Activated CD4-positive, CD25-positive, alpha-beta regulatory T cell treated with anti-CD3 and anti-CD28 coated beads, Interleukin-2, amount 50 U/mL, for 72 hours (primary cell): ENCODE measurements at regions not wholly inside any gene's neighbourhood (a gene's known extent, or its start where the extent isn't known, plus 50 kb on each side); places are given as distances from the start of the nearest gene placed in this dataset.
"Not testable (repeated sequence)": the region's sequence is repeated elsewhere in the genome, so short reads cannot be mapped to it uniquely, and the experiment has no call there.

Experiments used
- DNase-seq: peaks from one replicate; pipeline ENCODE4 v3.0.0; 2021

DNA sequence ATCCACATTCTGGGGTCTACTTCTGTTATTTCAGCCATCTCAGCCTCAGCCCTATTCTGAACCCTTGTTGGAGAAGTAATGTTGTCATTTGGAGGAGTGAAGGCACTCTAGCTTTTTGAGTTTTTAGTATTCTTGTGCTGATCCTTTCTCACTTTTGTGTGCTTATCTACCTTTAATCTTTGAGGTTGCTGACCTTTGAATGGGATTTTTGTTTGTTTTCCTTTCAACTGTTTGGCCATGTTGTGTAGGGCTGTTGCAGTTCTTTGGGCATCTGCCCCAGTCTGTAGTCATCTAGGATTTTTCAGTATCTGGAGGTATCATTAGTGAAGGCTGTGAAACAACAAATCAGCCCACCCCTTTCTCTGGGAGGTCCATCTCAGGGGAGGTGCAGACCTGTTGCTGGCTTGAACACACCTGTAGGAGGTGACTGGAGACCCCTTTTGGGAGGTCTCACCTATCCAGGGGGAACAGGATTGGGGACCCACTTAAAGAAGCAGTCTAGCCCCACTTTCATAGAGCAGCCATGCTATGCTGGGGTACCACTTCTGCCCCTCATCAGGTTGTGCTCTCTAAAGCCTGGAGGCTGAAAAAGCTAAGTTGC, 1391.4 kb downstream of the UQCRFS1 start:
- DNase-seq: no peak

- DNase-seq: no peak
Measured at GRCh38 chr19:27815985-27816384, 1397.0 kb downstream of the UQCRFS1 start.

DNA sequence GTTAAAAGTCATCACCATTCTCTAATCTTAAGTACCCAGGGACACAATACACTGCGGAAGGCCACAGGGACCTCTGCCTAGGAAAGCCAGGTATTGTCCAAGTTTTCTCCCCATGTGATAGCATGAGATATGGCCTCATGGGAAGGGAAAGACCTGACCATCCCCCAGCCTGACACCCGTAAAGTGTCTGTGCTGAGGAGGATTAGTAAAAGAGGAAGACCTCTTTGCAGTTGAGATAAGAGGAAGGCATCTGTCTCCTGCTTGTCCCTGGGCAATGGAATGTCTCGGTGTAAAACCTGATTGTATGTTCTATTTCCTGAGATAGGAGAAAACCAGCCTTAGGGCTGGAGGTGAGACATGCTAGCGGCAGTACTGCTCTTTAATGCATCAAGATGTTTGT, 1398.1 kb downstream of the UQCRFS1 start:
- not testable (repeated sequence) for DNase-seq

GRCh38 chr19:27814274-27814673, 1398.7 kb downstream of the UQCRFS1 start:
- DNase-seq: not testable (repeated sequence)

GRCh38 chr19:27806471-27807070, 1406.4 kb downstream of the UQCRFS1 start:
- no peak for DNase-seq

- no peak for DNase-seq
Measured at GRCh38 chr19:27805848-27806247, 1407.1 kb downstream of the UQCRFS1 start.

DNA sequence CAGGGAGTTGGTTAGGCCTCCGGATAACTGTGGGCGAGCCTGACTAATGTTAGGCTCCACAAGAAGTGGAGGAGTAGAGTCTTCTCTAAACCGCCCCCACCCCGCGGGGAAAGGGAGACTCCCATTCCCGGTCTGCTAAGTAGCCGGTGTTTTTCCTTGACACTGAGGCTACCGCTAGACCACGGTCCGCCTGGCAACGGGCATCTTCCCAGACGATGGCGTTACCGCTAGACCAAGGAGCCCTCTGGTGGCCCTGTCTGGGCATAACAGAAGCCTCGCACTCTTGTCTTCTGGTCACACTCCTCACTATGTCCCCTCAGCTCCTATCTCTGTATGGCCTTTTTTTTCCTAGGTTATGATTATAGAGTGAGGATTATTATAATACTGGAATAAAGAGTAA, 1410.7 kb downstream of the UQCRFS1 start:
- not testable (repeated sequence) for DNase-seq

DNA sequence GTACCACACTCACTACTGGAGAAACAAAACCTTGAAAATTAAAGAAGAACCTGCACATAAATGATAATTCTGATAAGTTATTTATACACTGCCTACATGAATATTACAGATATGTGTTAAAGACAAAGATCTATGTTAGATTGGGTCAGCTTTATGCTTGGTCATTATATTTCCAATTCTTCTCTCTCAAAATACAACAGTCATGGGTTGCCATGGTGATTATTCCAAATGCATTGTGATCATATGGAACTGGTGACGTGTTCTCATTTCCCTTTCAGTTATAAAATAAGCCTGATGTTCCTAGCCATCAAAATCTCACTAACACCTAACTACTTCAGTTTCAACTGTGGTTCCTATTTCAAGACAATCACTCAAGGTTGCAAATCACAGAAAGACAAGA, 1416.4 kb downstream of the UQCRFS1 start:
- DNase-seq: no peak

GRCh38 chr19:27796073-27796472, 1416.9 kb downstream of the UQCRFS1 start:
- no peak for DNase-seq

DNA sequence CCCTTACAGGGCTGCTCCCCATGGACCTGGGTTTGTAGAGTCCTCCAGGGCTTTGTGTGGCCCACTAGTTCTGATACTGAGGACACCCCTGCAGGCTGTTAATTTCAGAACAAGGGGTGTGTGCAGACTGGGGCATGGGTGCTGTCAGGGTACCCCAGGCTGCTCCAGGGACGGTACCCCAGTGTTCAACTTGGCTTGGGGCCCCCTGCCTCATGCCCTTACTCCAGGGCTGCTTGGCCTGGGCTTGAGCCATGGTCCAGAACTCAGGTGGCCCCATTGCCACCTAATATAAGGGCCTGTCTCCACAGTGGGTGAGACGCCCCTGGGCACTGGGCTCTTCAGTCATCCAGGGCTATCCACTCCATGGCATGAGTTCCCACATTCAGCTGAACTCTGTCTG, 1417.6 kb downstream of the UQCRFS1 start:
- no peak for DNase-seq

DNA sequence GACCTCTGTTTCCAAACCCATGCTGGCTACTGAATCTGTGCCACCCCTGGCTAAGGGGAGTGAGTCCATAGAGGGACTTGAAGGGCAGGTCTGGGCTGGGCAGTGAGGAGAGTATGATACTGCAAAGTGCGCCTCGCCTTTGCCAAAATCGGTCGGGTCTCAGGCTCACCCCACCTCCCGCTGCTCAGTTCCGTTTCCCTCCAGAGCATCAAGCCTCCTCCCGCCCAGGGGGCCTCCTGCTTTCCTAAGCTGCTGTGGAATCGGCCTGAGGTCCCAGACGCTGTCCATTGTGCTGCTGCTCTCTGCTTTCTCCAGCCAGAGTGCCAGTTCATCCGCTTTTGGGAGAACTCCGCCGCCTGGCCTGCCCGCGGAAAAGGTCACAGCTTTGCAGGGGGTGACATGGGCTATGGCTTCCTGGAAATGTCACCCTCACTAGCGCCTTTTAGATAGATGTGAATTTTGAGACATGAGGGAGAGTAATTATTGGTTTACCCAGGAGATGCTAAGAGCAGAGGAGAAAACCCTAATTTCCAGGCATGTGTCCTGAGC, 1418.4 kb downstream of the UQCRFS1 start:
- no peak for DNase-seq

DNA sequence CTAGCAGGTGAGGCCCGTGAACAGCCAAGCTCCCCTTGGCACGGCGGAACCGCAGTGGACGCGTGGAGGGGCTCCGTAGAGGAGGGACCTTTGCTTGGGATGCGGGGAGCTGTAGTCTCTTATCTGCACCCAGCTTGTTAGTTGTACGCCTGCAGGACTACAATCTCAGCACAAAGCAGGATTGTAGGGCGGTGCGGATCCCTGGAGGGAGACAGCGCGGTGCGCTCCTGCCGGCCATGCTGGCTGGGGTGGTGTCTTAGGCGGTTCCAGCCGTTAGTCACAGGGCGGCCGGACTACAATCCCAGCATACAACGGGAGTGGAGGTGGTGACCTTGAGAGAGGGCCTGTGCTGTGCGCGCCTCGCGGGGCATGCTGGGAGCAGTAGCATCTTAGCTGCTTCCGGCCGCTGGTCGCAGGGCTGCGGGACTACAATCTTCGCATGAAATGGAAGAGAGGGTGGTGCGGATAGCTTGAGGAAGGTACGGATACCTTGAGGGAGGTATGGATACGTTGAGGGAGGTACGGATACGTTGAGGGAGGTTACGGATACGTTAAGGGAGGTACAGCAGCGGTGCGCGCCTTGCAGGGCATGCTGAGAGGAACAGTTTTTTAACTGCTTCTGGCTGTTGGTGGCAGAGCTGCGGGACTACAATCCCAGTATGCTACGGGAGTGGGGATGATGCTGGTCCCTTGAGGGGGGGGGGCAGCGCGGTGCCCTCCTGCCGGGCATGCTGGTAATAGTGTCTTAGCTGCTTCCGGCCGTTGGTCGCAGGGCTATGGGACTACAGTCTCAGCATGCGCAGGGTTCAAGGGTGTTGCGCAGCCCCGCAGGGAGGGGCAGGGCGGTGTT, 1419.1 kb downstream of the UQCRFS1 start:
- peak; percentile 86 for DNase-seq

GRCh38 chr19:27793128-27793643, 1419.8 kb downstream of the UQCRFS1 start:
- peak; percentile 69 for DNase-seq

GRCh38 chr19:27792576-27793127, 1420.3 kb downstream of the UQCRFS1 start:
- no peak for DNase-seq

DNA sequence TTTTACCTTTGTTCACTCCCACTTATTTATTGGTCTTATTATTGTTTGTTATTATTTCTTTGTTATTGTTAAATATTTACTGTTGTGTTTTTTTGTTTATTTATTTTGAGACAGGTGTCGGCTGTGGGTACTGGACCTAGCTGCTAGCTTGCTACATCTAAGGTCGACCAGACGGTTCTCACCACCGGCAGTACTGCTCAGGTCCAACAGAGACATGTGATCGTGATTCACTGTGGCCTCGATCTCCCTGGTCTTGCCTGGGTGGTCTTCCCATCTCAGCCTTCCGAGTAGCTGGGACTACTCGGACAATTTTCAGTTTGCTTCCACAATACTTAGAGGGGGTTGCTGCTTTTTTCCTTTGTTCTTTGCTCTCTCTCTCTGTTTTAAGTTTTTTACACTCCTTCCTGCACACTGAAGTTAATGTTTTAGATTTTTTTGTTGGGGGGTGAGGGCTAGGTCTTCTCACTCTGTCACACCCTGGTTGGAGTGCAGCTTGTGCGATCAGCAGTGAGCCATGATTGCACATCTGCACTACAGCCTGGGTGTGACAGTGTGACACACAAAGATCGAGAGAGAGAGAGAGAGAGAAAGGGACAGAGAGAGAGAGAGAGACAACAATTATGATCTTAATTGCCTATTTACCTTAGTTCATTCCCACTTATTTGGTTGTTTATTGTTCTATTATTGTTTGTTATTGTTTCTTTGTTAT, 1432.4 kb downstream of the UQCRFS1 start:
- DNase-seq: no peak

DNA sequence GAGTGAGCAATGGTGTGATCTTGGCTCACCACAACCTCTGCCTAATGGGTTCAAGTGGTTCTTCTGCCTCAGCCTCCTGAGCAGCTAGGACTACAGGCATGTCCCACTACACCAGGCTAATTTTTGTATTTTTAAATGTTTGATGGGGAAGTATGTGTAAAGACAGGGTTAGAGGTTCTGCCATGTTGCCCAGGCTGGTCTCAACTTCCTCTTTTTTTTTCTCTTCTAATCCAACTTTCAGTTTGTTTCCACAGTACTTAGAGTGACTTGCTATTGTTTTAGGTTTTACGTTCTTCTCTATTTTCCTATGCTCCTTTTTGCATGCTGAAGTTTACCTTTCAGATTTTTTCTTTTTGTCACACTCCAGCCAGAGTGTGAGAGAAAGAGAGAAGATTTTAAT, 1433.0 kb downstream of the UQCRFS1 start:
- no peak for DNase-seq

DNA sequence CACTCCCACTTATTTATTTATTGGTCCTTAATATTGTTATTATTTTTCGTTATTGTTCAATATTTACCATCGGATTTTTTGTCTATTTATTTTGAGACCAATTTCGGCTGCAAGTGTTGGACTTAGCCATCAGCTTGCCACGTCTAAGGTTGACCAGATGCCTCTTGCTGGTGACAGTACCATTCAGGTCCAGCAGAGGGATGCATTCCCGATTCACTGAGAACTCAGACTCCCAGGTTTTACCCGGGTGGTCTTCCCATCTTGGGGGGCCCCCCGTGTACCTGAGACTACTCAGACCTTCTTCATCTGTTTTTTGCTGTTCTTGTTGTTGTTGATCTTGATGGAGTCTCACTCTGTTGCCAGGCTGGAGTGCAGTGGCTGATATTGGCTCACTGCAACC, 1435.2 kb downstream of the UQCRFS1 start:
- no peak for DNase-seq

DNA sequence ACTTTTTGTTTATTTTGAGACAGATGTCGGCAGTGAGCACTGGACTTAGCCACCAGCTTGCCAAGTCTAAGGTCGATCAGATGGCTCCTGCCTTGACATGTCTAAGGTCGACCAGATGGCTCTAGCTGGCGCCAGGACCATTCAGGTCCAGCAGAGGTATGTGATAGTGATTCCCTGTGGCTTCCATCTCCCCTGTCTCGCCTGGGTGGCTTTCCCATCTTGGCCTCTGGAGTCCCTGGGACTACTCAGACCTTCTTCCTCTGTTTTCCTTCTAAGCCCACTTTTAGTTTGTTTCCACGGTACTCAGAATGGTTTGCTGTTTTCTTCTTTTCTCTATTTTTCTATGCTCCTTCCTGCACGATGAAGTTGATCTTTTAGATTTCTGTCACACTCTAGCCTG, 1435.7 kb downstream of the UQCRFS1 start:
- no peak for DNase-seq

- DNase-seq: no peak
Measured at GRCh38 chr19:27776524-27776923, 1436.4 kb downstream of the UQCRFS1 start.

DNA sequence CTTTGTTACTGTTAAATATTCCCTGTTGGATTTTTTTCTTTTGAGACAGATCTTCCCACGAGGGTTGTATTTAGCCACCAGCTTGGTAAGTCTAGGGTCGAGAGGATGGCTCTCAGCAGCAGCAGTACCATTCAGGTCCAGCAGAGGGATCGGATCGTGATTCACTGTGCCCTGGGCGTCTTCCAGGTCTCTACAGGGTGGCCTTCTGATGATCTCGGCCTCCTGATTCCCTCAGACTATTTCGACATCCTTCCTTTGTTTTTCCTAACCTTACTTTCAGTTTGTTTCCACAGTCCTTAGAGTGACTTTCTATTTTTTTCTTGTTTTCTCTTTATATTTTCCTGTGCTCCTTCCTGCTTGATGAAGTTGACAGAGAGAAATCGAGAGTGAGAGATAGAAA, 1436.9 kb downstream of the UQCRFS1 start:
- DNase-seq: no peak

DNA sequence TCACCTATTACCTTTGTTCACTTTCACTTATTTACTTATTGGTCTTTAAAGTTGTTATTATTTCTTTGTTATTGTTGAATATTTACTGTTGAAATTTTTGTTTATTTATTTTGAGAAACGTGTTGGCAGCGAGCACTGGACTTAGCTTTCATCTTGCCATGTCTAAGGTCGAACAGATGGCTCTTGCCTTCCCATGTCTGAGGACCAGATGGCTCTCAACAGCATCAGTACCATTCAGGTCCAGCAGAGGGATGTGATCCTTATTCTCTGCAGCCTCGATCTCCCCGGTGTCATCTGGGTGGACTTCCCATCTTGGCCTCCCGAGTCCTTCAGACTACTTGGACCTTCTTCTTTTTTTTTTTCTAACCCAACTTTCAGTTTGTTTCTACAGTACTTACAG, 1437.6 kb downstream of the UQCRFS1 start:
- no peak for DNase-seq

DNA sequence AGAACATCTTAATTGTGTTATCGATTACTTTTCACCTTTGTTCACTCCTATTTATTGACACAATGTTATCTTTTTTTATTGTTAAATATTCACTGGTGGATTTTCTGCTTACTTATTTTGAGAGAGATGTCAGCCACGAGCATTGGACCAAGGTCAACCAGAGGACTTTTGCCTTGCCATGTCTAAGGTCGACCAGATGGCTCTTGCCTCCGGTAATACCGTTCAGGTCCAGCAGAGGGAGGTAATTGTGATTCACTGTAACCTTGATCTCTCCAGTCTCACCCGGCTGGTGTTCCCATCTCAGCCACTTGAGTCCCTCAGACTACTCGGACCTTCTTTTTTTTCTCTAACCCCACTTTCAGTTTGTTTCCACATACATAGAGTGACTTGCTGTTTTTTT, 1438.1 kb downstream of the UQCRFS1 start:
- DNase-seq: no peak

DNA sequence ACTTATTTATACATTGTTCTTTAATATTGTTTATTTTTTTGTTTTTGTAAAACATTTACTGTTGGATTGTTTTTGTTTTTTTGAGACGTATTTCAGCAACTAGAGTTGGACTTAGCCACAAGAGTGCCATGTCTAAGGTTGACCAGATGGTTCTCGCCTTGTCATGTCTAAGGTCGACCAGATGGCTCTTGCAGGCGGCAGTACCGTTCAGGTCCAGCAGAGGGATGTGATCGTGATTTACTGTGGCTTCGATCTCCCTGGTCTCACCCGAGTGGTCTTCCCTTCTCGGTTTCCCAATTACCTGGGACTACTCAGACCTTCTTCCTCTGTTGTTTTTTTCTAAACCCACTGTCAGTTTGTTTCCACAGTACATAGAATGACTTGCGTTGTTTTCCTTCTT, 1438.6 kb downstream of the UQCRFS1 start:
- no peak for DNase-seq
